ENCODE measurements at regions not wholly inside any gene's neighbourhood (a gene's known extent, or its start where the extent isn't known, plus 50 kb on each side); places are given as distances from the start of the nearest gene placed in this dataset.
A peak's percentile ranks its signal among the peaks of the same experiment; 100 is the strongest.

DNA sequence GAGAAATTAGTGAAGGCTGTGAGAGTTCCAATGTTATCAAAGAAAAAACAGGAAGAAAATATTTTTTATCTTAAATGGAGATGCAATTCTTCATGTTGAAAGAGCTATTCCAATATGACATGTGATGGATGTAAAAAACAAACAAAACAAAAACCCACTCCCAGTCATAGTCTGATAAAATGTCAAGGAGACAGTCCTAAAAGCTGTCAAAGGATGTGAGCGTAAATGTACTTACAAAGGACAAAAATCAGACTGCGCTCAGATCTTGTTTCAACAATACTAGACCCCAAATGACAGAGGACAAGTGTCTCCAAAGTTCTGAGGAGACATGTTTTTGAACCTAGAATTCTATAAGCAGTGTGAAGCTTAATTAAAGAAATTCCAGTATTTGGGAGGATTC, 265.8 kb downstream of the PLPP3 start:
- DNase-seq (ENCODE audit: low read depth): no peak

GRCh38 chr1:56311766-56312165, 267.6 kb downstream of the PLPP3 start:
- DNase-seq (ENCODE audit: low read depth): no peak

DNA sequence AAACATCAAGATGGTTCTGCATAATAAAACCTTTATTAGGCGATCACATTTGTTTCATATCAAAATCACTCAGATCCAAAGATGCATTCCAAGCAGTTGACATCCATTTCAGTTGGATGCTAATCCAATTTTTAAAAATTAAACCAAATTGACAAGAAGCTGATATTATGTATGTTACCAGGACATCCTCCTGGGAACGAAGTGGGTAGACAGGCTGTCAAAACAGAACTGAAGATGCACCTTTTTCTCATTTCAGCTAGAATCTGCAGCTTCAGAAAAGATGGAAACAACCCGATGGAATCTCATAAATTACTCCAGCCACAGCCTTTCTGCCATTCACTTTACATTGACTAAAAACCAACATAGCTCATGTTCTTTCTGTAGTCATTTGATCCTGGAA, 268.4 kb downstream of the PLPP3 start:
- DNase-seq (ENCODE audit: low read depth): no peak

DNA sequence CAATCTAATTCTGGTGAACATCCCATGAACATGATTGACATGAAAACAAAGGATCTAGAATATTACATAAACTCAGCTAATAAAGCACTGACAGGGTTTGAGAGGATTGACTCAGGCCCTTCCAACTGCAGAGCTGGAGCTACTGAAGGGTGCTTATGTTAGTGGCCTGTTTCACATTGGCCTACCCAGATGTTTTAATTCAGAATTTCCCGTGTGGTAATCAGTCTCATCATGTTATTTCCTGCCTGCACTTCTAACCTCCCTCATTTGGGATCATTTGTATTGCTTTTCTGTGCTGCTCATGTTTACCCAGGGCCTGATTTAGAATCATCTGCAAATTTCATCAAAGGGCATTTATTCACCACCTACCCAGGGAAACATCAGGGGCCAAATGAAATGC, 270.3 kb downstream of the PLPP3 start:
- no peak for DNase-seq (ENCODE audit: low read depth)

GRCh38 chr1:56304975-56305374, 274.4 kb downstream of the PLPP3 start:
- no peak for DNase-seq (ENCODE audit: low read depth)

DNA sequence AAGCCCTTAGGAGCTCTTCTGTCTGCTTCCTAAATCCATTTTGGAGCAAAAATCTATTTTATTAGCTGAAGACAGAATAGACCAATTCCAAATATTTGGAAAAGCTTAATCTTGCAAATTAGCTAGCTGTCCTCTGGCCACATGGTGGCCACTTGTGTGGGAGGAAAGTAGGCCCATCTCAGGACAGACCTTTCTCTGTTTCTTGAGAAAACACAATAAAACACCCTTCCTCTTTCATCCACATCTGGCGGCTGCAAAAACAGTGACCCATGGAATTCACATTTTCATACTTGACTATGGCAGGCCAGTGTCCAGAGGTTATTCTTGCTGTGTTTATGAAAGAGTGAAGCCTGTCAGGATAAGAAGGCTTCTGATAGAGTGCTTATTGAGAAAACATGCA, 275.6 kb downstream of the PLPP3 start:
- DNase-seq (ENCODE audit: low read depth): no peak

- no peak for DNase-seq (ENCODE audit: low read depth)
These were observed 276.5 kb downstream of the PLPP3 start for GRCh38 chr1:56302878-56303277.

- peak; percentile 79 for DNase-seq (ENCODE audit: low read depth)
These were observed 277.6 kb downstream of the PLPP3 start for GRCh38 chr1:56301791-56302190.

GRCh38 chr1:56300836-56301235, 278.5 kb downstream of the PLPP3 start:
- DNase-seq (ENCODE audit: low read depth): no peak

- DNase-seq (ENCODE audit: low read depth): no peak
These were observed 280.5 kb downstream of the PLPP3 start for GRCh38 chr1:56298866-56299265.

- DNase-seq (ENCODE audit: low read depth): no peak
These were observed 281.5 kb downstream of the PLPP3 start for GRCh38 chr1:56297904-56298303.

DNA sequence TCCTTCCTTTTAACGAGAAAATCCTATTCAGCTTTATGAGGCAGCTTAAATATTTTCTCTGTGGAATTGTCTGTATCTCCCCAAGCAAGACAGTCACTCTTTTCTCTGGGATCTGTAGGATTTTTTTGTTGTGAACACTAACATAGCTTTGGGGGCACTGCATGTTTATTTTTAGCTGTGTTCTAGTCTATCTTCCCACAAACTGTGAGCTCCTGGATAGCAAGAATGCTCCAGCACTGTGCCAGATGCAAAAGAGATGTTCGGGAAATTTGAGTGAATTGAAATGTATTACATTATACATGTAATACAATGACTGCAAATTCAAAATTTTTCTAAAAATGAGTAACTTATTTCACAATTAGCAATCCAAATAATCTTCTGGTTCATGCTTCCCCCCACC, 282.2 kb downstream of the PLPP3 start:
- no peak for DNase-seq (ENCODE audit: low read depth)

DNA sequence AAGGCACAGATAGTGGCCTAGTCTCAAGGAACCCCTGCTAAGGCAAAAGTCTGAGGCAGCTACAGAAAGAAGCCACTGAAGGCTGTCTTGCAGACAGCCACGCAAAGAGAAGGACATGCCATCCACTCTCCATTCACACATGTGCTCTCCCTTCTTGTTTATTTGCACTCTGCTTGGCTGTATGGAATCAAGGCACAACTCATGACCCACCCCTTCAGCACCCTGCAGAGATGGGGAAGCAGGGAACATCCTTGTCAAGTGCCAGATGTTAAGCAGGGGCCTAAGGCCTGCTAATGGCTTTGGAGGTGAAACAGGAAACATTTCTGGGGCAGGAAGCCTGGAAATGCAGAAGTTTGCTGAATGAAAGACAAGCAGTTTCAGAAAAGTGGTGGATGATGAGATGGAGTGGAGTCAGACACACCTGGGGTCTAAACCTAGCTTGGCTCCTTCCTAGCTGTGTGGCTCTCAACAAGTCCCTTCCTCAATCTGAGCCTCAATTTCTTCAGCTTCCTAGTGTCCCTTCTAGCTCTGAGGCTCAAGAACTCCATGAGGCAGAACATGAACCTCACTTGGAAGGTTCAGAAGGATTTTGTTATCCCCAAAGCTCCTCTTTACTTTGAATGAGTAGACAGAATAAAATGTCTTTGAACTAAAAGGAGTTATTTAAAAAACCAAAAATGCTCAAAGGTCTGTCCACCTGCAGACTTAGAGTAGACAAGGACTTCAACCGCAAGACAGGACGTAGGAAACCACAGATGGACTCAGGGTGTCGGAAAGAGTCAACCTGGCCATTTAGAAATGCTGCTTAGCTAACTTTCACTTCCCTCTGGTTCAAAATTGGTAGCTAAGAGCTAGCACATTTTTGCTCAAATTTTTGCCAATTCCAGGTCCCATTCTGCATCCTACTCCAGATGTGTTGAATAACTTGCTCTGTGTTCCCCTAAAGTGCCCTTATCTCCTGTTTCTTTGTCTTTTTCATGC, 283.1 kb downstream of the PLPP3 start:
- DNase-seq (ENCODE audit: low read depth): no peak

DNA sequence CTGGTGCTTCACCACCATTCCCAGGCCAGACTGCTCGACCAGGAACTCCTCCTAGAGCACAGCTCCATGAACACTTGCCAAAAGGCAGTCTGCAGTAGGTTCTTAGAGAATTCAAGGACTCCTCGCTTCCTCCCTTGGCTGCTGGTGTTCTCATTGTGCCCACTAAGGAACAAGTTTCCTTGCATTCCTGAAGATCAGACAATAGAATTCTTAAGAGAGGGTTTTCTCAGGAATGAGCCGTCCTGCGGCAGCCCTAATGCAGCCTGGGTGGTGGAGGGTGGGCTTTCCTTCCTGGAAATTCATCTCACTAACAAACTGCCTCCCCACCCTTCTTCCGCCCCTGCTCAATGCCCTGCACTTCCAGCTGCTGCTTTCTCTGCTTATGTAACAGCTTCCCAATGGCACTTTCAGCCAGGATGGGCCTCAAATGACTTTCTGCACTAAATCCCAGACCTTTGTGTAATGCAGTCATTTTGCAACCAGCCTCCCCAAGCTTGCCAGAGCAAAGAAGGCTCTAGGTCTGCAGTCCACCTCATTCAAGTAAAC, 287.9 kb downstream of the PLPP3 start:
- no peak for DNase-seq (ENCODE audit: low read depth)

- no peak for DNase-seq (ENCODE audit: low read depth)
These were observed 290.1 kb downstream of the PLPP3 start for GRCh38 chr1:56289260-56289659.

GRCh38 chr1:56287721-56288120, 291.6 kb downstream of the PLPP3 start:
- DNase-seq (ENCODE audit: low read depth): no peak

DNA sequence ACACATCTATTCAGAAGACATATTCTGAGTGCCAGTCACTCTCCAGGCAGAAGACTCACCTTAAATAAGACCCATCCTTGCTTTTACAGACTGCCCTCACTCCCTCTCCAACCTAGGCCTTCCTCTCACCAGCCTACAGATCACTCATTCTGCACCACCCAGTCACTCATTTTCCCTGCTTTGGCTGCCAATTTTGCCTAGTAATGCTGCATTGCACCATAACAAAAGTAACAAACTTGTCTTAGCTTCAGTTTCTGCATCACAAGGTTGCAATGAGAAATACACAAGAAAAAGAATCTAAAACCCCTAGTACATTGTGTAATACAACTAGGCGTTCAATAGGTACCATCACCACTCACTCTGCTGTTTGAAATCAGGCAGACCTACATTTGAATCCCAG, 292.4 kb downstream of the PLPP3 start:
- peak; percentile 56 for DNase-seq (ENCODE audit: low read depth)

- no peak for DNase-seq (ENCODE audit: low read depth)
These were observed 292.9 kb downstream of the PLPP3 start for GRCh38 chr1:56286506-56286905.

DNA sequence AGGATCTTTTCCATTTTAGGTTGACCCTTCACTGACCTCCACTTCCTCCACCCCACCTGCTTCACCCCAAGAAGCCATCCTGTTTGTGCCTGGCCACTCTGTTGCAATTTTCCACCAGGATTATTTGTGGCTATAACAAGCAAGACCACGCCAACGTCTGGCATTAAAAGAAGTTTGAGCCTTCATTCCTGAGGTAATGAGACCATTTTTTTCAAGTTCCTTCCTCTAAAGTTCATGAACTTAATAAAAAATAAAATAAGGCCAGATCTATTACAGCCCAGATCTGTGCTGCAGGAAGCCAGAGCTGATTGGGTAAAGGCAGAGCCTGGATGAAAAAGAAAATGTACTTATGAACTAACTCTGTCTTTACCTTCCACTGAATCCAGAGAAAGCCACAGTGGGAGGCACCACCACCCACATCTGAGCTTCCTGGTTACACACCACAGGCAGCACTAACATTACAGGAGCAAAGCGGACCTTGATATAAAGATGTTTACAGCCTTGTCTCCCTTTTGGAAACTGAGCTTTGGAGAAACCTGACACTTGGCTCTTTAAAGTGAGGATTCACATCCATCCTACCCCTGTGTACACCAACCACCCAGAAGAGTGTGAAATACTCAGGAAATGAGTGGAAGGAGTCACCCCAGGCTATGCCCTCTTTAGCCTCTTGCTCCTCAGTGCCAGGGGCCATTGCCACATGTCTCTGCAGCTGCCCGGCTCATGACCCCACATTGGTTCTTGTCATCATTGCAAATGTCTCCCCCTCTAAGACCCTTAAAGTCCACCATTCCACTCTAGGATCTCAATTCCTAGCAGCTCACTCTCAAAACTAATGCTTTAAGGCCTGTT, 293.6 kb downstream of the PLPP3 start:
- DNase-seq (ENCODE audit: low read depth): no peak

DNA sequence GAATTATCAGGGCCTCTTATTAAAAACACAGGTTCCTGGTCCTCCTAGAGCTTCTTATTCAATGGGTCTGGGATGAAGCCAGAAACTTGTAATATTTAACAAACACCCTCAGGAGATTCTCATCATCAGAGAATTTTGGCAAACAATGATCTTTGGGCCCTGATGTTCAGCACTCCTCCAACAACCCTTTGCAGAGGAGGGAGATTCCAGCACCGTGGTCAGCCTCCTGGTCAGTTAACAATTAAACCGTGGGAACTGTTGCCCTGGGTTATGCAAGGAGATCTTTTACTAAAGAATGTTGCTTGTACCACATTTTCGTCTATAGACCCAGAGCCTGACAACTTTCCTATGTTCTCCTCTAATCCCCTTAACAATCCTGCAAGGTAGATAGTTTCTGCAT, 294.4 kb downstream of the PLPP3 start:
- peak; percentile 45 for DNase-seq (ENCODE audit: low read depth)

DNA sequence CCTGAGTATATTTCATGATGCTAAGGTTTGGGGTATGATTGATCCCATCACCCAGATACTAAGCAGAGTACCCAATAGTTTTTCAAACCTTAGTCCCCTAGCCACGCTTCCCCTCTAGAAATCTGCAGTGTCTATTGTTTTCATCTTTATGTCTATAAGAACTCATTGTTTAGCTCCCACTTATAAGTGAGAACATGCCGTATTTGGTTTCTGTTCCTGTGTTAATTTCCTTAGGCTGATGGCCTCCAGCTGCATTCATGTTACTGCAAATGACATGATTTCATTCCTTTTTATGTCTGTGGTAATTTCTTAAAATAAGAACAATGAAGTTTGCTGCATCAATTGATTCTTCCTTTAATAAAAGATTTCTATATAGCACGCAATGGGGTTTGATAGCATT, 301.3 kb downstream of the PLPP3 start:
- DNase-seq (ENCODE audit: low read depth): no peak

- DNase-seq (ENCODE audit: low read depth): no peak
These were observed 310.7 kb downstream of the PLPP3 start for GRCh38 chr1:56268519-56269140.

Data from stromal cell of bone marrow (primary cell).